ENCODE measurements at regions not wholly inside any gene's neighbourhood (a gene's known extent, or its start where the extent isn't known, plus 50 kb on each side); places are given as distances from the start of the nearest gene placed in this dataset.

- no peak for TF ChIP-seq CTCF (IDR thresholded peaks at IDR 0.05)
- no peak for TF ChIP-seq POLR2A (IDR thresholded peaks at IDR 0.05)
- 86 to 90% methylated on average over 2 to 6 of the region's 6 CpGs for WGBS, 2 donors
- no peak overlapping the region for H3K27ac ChIP-seq
- H3K9me3 ChIP-seq: no peaks in the 10 kb centered on the region
- no peak for DNase-seq
- no peak overlapping the region for H3K4me3 ChIP-seq
- no peaks in the 10 kb centered on the region for H3K36me3 ChIP-seq
- intact Hi-C loops (cut with DNase I): no loop called here
- no peaks in the 10 kb centered on the region for H3K27me3 ChIP-seq
- no peaks in the 10 kb centered on the region for H3K4me1 ChIP-seq
Observed at GRCh38 chr10:44818041-44818649, 93.0 kb upstream of the TMEM72 start.

GRCh38 chr10:44818701-44819127 lies 92.4 kb upstream of the TMEM72 start:
- Histone ChIP-seq H3K4me1 (no peaks in the 10 kb centered on the region), H3K36me3 (no peaks in the 10 kb centered on the region), H3K9me3 (no peaks in the 10 kb centered on the region), H3K27ac (no peak overlapping the region), H3K27me3 (no peaks in the 10 kb centered on the region), H3K4me3 (no peak overlapping the region)
- intact Hi-C loops (cut with DNase I): no loop called here
- TF ChIP-seq POLR2A (IDR thresholded peaks at IDR 0.05): no peak
- no peak for DNase-seq
- 45 to 61% methylated on average over 3 of the region's 5 CpGs for WGBS, 2 donors

DNA sequence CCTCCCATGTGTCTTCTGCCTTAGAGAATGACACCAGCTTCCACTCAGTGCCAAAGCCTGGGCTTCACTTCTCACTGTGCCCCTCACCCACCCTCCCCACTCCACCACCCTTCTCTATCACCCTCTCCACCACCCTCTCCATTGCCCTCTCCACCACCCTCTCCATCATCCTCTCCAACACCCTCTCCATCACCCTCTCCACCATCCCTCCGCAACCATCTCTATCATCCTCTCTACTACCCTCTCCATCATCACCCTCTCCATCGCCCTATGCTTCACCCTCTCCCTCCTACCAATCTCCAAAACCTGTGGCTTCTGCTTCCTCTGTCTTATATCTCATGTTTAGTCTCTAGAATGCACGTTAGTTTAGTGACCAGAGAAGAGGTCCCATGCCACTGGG lies 91.0 kb upstream of the TMEM72 start:
- no peak overlapping the region for H3K4me3 ChIP-seq
- intact Hi-C loops (cut with DNase I): no loop called here
- H3K27me3 ChIP-seq: no peaks in the 10 kb centered on the region
- DNase-seq: no peak
- WGBS, 2 donors: 66 to 68% methylated on average over 3 of the region's 3 CpGs
- no peak overlapping the region for H3K27ac ChIP-seq
- no peaks in the 10 kb centered on the region for H3K4me1 ChIP-seq
- no peaks in the 10 kb centered on the region for H3K9me3 ChIP-seq
- no peaks in the 10 kb centered on the region for H3K36me3 ChIP-seq
- no peak for TF ChIP-seq POLR2A (IDR thresholded peaks at IDR 0.05)
- TF ChIP-seq CTCF (IDR thresholded peaks at IDR 0.05): no peak

GRCh38 chr10:44821290-44821689 lies 89.8 kb upstream of the TMEM72 start:
- H3K27ac ChIP-seq: no peak overlapping the region
- H3K4me3 ChIP-seq: no peak overlapping the region
- H3K4me1 ChIP-seq: no peaks in the 10 kb centered on the region
- WGBS, 2 donors: 48 to 76% methylated on average over 2 of the region's 8 CpGs
- no peaks in the 10 kb centered on the region for H3K36me3 ChIP-seq
- no peak for DNase-seq
- TF ChIP-seq CTCF (IDR thresholded peaks at IDR 0.05) (no peak), POLR2A (IDR thresholded peaks at IDR 0.05) (no peak)
- no peaks in the 10 kb centered on the region for H3K27me3 ChIP-seq
- no peaks in the 10 kb centered on the region for H3K9me3 ChIP-seq
- intact Hi-C loops (cut with DNase I): no loop called here

GRCh38 chr10:44822349-44822748 lies 88.8 kb upstream of the TMEM72 start:
- Histone ChIP-seq H3K4me3 (no peak overlapping the region), H3K27ac (no peak overlapping the region), H3K36me3 (no peaks in the 10 kb centered on the region), H3K27me3 (no peaks in the 10 kb centered on the region), H3K9me3 (no peaks in the 10 kb centered on the region), H3K4me1 (no peaks in the 10 kb centered on the region)
- TF ChIP-seq POLR2A (IDR thresholded peaks at IDR 0.05): no peak
- no peak for TF ChIP-seq CTCF (IDR thresholded peaks at IDR 0.05)
- no peak for DNase-seq
- WGBS, 2 donors: 76 to 83% methylated on average over 3 of the region's 3 CpGs
- intact Hi-C loops (cut with DNase I): no loop called here

GRCh38 chr10:44822966-44823365 lies 88.2 kb upstream of the TMEM72 start:
- WGBS, 2 donors: 82 to 94% methylated on average over 4 of the region's 4 CpGs
- TF ChIP-seq CTCF (IDR thresholded peaks at IDR 0.05) (no peak), POLR2A (IDR thresholded peaks at IDR 0.05) (no peak)
- Histone ChIP-seq H3K4me3 (no peak overlapping the region), H3K4me1 (no peaks in the 10 kb centered on the region), H3K27me3 (no peaks in the 10 kb centered on the region), H3K27ac (no peak overlapping the region), H3K9me3 (no peaks in the 10 kb centered on the region), H3K36me3 (no peaks in the 10 kb centered on the region)
- no peak for DNase-seq
- intact Hi-C loops (cut with DNase I): no loop called here

Measured in esophagus squamous epithelium (tissue), 5 donors.